Stimulated activated CD8-positive, alpha-beta memory T cell treated with anti-CD3 and anti-CD28 coated beads, Interleukin-15, amount 100 ng/mL, for 4 hours (primary cell): ENCODE measurements at regions not wholly inside any gene's neighbourhood (a gene's known extent, or its start where the extent isn't known, plus 50 kb on each side); places are given as distances from the start of the nearest gene placed in this dataset.
A peak's percentile ranks its signal among the peaks of the same experiment; 100 is the strongest.

Source experiments
- DNase-seq, 2 donors: peaks; one replicate each; pipeline ENCODE4 v3.0.0-alpha.2; 2020; ENCODE audit warnings: low read depth in 2 of 2

DNA sequence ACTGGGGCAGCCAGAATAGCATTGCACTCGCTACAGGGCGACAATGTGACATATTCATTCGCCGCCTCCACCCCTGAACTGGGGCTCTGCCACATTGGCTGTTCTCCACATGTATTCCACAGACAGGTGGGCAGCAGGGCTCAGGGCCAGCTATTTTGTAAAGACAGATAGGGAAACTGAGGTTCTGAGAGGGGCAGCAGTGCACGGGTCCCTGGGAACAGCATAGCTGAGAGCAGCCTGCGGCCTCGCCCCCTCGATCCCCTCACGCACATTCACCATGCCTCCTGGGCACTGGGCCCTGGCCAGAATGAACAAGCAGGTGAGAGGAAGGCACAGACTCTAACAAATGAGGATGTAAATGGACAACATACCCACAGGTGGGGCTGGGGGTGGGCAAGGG lies 75.0 kb upstream of the SPATA12 start:
- no peak for DNase-seq

GRCh38 chr3:56983427-56983826 lies 77.0 kb upstream of the SPATA12 start:
- no peak for DNase-seq

GRCh38 chr3:56981445-56982230 lies 78.8 kb upstream of the SPATA12 start:
- DNase-seq: no peak

- peak; percentile 9 to 35 for DNase-seq
Observed at GRCh38 chr3:56980798-56981390, 79.6 kb upstream of the SPATA12 start.

DNA sequence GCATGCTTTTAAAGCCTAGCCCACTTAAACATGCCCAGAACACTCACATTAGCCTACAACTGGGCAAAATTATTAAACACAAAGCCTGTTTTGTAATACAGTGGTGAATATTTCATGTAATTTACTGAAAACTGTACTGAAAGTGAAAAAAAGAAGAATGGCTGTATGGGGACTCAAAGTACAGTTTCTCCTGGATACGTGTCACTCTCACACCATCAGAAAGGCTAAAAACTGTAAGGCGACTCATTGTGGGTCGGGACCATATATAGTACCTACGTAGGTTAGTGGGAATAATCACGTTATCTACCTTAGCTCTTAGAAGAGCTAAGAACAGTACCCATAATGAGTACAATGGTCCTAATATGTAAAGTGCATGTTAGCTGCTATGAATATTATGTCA lies 80.2 kb upstream of the SPATA12 start:
- no peak for DNase-seq

GRCh38 chr3:56979791-56980190 lies 80.7 kb upstream of the SPATA12 start:
- DNase-seq: no peak

DNA sequence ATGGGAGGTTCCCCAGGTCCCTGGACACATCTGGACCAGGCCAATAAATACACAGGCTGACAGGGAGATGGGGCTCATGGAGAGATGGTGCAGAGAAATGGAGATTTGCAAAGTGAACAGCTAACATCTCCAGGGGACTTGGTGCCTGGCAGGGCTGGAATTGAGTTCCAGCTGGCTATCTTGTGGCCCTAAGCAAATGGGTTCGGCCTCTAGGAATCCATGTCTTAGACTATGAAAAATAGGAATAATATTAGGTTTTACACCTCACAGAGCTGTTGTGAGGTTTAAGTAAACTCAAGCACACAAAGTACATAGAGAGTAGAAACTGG lies 82.9 kb upstream of the SPATA12 start:
- DNase-seq: no peak

GRCh38 chr3:56976651-56977560 lies 83.6 kb upstream of the SPATA12 start:
- no peak for DNase-seq

DNA sequence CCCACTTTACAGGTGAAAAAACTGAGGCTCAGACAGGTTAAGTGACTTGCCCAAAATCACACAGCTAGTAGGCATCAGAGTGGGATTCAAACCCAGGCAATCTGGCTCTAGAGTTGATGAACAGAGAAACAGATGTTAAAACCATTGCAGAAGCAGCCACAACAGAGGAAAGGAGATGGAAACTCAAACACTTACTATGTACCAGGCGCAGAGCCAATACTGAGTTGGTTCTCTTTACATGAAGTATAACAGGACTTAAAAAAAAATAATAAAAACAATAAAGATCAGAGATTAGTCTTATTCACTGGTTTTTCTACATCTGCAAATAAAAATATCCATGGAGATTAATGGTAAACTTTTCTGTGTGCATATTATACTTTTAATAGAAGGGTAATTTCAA lies 84.9 kb upstream of the SPATA12 start:
- DNase-seq: no peak

DNA sequence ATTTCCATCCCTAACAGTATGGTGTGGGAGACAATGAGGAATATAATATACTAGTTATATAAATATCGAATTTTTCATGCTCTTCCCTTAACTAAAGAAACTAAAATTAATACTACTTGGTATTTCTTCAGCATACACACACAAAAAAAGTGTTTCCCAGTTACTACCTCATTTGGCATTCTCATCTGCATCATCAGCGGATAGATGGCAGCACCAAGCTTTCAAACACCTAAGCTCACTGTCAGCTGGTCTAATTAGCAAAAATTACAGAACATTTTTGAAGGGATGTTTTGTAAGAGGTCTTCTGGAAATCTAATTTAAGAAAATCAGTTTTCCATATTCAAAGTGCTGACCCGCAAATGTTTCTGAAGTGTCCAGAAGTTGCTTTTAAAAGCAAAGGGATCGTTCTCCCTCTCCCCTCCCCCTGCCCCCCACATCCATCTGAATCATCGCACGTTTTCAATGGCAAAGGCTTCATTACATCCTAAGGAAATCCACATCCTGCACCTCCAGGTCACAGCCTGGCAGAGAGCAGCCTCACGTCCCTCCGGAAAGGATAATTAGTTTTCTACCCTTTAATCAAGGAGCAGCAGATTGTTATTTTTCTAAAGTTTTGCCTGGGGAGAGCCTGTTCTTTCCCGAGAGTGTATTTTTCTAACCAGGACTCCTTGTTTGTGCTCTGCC lies 86.1 kb upstream of the SPATA12 start:
- DNase-seq: no peak

GRCh38 chr3:56971816-56972215 lies 88.6 kb upstream of the SPATA12 start:
- no peak for DNase-seq

- DNase-seq: no peak
Observed at GRCh38 chr3:56971261-56971660, 89.2 kb upstream of the SPATA12 start.

DNA sequence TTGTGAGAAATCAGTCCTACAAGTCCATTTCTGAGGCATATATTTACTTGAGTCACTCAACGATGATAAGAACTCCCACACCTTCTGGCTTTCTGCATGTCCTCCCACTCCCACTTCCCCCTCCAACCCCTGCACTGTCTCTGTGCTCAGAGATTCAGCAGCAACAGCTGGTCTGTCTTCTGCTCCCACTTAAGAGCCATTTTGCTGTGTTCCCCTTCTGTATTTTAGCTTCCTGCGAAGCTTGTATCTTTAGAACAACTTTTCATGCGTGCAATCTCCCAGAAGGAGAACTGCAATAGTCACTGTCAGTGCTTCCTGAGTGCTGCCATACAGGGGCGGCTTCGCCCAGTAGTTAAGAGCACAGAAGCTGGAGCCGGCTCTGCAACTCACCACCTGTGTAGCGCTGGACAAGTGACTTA lies 90.0 kb upstream of the SPATA12 start:
- no peak for DNase-seq

DNA sequence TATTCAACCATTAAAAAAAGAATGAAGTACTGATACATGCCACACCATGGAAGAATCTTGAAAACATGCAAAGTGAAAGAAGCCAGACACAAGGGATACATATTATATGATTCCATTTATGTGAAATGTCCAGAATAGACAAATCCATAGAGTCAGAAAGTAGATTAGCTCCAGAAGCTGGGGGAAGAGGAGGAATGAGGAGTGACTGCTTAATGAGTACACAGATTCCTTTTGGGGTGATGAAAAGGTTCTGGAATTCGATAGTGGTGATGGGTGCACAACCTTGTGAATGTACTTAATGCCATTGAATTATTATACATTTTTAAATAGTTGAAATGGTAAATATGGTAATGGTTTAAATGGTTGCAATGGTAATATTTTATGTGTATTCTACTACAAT lies 90.6 kb upstream of the SPATA12 start:
- DNase-seq: no peak

- DNase-seq: no peak
Observed at GRCh38 chr3:56966509-56966908, 94.0 kb upstream of the SPATA12 start.

- DNase-seq: no peak
Observed at GRCh38 chr3:56966104-56966503, 94.4 kb upstream of the SPATA12 start.

DNA sequence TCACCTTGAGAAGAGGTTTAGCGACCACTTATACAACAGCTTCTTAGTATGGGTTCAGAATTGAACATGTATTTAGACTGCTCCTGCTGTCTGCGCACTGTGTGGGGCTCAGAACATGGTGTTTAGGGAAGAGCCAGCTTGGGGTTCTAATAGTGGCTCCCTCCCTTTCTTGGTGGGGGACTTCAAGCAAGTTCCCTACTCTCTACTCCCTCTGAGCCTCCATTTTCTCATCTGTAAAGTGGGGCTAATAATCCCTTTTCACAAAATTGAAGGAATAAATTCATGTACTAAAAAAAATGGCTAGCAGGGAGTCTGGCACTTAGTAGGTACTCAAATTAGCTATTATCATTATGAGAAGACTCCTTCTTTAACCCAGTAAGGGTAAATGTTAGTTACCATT lies 97.5 kb upstream of the SPATA12 start:
- DNase-seq: no peak

DNA sequence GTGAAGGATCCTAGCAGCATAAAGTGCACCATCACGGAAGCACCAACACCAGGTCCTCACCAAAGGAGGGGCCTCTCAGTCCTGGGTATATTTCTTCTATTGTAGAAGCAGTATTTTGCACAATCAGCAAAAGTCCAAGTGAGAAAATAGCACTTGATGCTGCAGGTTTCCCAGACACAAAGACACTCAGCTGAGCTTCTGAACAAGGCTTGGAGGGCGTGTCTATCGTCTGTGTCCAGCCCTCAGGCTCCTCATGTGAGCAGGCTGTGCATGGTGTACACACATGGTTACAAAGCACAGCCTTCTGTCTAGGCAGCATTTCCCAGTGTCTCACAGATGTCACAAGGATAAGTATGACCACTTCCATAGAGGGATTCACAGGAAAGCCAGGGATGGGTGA lies 98.3 kb upstream of the SPATA12 start:
- DNase-seq: no peak

DNA sequence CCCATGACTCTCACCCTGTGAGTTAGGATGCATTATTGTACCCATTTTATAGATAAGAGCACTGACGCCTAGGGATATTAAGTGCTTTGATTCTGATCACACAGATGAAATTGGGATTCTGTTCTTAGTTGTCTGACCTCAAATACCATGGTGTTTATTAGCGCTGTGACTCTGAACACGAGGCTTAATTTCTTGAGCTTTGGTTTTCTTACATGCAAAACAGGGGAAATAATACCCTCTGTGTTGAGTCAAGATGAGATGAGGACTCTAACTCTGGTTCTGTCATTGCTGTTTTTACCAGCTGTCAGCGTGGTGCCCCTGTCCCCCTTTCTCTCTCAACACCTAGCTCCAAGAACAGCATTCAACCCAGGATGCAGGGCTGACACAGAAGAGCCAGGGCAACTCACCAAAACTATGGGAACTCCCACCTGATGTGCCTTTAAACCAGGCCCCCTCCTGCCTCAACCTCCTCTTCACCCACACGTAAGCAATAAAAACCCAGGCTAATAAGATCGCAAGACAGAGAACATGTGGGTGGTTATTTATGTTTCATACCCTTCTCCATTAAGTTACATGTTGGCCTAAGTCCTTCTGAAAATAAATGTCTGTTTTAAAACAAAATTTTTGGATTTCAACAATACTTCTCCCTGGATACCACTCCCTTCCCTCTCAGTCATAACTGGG lies 100.1 kb upstream of the SPATA12 start:
- no peak for DNase-seq

- no peak for DNase-seq
Observed at GRCh38 chr3:56958879-56959278, 101.6 kb upstream of the SPATA12 start.

- DNase-seq: no peak
Observed at GRCh38 chr3:56957522-56957921, 102.9 kb upstream of the SPATA12 start.

- no peak for DNase-seq
Observed at GRCh38 chr3:56956906-56957305, 103.6 kb upstream of the SPATA12 start.
